ENCODE measurements at regions not wholly inside any gene's neighbourhood (a gene's known extent, or its start where the extent isn't known, plus 50 kb on each side); places are given as distances from the start of the nearest gene placed in this dataset.

DNA sequence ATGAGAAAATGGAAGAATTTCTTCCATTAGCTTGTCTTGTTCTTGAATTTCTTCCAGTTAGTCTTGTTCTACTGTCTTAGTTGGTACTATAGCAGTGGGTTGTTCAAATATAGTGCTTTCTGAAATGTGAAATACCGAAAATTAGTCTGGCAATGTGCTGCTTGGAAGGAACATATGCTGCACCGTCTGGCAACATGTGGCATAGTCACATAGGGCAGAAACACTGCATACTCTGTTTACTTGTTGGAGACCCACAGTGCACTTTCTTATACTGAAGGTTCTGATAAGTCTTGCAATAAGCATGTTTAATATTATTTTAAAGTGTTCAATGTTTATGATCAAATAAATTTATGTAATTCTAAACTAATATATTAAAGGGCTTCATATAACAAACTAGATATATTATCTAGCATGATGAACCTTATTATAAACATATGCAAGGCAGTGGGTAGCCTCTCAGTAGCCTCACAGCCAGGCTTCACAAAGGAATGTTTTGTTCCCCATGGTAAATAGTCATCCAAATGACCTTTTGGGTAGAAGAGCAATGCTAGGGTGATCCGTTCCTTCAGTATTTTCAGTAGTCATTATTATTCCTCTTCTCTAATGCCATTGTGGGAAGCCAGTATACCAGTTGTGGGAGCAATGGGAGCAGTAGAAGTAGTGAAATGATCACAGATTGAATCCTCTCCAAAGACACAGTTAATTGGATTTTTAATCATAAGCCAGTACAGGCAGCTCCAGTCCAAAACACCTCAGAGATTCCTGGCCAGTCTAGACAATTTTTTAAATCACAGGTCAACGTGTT, 1106.7 kb downstream of the DTWD2 start:
- DNase-seq: no peak

DNA sequence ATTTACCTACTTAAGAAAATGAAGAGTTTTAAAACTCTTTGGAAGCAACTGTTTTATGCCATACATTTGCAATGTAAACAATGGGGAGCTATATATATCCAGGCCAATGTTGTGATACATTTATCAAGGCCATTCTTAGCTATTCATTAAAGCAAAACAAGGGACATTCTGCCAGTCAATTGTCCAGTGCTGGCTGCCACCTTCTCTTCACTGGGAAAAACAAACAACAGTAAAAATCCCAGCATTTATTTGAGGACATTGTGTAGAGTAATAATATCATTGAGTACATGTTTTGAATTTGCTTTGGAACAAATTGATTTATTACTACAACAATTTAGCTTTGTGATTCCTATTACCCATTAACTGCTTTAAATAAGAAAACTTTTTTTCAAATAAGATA, 1107.4 kb downstream of the DTWD2 start:
- no peak for DNase-seq

DNA sequence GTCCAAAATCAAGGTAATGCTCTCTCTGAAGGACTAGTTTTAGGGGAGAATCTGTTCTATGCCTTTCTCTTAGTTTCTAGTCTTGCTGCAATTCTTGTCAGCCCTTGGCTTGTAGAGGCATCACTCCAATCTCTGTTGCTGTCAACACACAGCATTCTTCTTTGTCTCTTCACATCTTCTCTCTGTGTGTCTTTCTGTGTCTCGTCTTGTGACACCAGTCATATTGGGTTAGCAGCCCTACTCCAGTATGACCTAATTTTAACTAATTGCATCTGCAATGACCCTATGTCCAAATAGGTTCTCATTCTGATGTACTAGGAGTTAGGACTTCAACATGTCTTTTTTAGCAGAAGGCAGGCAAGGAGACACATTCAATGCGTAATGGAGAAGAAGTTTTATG, 1110.6 kb downstream of the DTWD2 start:
- DNase-seq: no peak

DNA sequence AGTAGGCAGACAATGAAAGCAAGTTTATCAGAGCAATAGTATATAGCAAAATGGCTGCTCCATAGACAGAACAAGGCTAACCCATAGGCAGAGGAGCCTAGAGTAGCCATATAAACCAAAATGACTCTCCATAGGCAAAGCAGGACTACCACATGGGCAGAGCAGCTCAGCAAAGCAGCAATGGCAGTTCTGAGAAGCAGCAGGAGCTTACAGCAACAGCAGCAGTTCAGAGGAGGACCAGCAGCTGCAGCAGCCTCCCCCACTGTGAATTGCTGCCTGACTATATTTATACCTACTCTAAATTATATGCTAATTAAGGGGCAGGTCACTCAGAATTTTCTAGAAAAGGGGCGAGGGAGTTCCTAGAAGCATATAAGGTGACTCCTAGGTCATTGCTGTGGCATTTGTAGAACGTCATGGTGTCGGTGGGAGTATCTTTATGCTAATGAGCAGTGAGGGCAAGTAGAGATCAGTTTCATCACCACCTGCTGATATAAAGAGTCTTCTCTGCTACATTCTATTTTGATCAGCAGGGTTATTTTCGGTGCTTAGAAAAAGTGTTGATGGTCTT, 1115.5 kb downstream of the DTWD2 start:
- DNase-seq: no peak

DNA sequence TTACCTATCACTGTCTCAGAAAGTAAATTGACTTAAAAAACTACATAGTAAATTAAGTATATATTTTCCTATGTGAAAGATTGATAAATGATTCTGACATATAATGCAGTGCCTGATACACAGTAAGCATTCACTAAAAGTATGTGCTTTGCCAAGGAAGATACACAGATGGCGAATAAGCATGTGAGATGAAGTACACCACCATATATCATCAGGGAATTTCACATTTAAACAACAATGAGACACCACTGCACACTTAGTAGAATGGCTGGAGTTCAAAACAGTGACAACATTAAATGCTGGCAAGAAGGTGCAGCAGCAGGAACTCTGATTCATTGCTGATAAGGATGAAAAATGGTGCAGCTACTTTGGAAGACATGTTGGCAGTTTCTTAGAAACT, 1118.8 kb downstream of the DTWD2 start:
- DNase-seq: no peak

DNA sequence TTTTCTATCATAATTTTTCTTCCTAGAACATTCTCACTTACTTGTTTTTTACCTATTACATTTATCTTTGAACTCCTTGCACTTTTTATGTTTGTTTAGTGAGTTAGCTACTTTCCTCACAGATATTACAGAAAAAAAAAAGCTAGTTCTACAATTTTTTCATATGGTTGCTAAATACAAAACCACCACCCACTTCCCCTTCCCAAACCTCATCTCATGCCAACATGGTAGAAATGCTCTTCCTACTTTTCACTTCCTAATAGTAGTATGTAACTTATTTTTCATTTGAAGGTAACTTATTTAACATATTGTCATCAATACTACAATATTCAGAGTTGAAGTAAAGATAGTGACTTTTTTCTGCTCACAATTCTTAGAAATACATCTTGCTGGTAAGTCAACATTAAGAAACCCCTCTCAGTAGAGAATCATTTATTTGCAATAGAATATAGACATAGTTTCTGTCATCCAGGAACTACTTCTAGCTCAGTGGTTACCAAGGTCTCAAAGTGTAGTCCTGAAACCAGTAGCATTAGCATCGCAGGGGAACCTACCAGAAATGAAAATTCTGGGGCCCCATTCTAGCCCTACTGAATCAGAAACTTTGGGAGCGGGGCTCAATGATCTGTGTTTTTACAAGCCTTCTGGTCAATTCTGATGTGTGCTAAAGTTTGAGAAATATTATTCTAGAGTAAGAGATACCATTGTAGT, 1124.6 kb downstream of the DTWD2 start:
- DNase-seq: no peak

DNA sequence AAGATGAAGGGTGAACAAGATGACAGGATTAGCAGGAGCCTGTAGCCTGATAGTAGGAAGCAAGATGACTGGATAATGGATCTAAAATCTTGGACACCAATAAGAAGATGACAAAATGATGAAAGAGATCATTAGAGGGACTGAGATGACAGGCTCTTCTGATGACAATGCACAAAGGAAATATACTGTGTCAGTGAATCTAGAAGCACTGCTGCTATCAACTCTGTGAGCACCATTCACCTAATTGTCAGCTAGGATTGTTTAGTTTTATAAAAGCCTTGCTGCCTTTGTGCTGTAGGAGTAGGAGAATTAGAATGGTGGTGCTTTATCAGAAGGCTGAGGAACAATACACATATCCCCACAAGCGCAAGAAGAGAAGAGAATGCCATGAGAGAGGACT, 1127.8 kb downstream of the DTWD2 start:
- DNase-seq: no peak

DNA sequence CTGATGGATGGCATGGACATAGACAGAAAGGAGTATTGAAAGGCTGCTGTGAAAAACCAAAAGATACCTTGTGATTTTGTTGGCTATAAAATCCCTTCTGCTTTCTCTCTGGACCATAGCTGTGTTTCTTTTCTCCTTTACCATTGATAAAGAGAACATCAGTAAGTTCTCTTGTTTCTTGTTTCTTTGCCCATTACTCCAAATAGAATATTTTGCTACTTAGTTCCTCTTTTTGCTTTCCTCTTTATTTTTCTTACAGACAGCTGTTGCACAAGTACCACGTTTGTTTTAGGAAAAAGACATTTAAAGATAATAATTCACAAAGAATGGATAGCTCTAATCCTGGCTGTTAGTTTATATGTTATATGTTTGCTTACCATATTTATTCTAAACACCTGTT, 1129.2 kb downstream of the DTWD2 start:
- DNase-seq: no peak

DNA sequence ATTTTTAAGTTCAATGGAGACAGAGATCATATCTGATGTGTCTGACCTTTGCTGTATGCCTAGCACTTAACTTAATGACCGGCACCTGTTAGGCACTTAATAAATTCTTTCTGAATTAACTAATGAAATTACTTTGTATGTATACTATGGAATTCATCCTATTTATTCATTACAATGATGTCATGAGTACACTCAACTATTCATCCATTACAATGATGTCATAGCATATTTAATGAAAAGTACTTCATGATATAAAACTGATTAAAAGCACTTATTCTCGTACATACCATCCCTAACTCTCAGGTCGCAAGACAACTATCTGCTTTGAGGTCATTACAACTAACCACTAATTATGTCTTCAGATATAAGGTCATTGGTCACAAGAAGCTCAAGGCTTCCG, 1131.6 kb downstream of the DTWD2 start:
- no peak for DNase-seq

DNA sequence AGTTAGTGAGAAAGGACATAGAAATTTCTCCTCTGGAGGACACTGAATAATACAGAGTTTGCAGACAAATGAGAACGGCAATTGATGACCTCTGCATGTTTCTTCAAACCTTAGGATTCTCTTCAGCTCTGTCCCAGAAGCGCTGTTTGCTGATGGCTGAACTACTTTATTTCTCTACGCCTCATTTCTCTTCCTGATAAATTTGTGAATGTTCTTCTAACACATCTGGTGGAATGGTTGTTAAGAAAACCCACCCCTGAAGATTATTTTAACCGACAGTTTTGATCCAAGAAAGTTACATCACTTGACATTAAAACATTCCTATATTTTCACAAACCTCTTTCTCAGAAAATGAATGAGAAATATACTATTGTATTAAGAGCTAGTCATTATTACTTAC, 1150.6 kb downstream of the DTWD2 start:
- DNase-seq: no peak

DNA sequence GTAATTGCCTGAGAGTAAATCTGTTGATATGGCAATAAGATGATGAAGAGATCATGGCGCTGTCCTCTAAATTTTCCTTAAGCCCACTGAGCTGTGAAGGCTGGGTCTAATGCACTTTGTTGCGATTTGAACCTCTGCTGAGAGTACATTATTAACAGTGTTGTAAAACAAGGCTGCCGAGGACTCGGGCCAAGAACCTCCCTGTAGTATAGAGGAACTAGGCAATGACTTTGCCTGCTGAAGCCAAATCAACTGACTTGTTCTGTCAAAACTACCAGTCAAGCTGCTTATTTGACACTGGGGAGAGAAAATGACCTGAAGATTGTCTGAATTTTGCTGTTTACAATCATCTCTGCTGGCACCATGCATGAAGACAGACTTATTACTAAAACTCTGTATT, 1154.7 kb downstream of the DTWD2 start:
- no peak for DNase-seq

DNA sequence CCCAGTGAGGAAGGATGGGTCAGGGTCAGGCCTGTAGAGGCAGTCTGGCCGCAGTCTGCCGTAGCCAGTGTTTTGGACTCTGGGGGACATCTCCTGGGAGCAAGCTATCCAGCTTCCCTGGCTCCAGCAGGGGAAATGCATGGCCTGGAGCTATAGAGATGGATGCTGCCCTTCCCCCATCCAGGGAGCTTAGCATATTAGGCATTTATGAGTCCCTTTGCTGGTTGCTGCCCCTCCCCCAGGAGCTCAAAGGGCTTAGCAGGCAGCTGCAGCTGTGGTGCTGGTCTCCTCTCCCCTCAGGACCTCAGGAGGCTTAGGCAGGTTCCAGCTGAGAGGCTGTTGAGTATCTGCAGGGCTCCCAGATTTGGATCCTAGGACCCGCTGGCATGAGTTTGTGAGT, 1158.7 kb downstream of the DTWD2 start:
- no peak for DNase-seq

DNA sequence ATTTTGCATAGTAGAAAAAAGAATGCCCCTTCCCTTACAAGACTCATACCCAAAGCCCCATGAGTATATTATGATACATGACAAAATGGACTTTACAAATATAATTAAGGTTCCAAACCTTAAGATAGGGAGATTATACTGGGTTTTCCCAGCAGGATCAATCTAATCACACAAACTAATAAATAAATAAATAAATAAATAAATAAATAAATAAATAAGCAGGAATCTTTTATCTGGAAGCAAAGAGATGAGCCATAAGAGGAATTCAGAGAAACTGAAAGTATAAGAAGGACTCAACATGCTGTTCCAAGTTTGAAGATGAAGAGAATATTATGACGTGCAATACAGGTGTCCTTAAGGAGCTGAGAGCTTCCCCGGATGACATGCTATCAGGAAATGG, 1174.5 kb downstream of the DTWD2 start:
- DNase-seq: no peak

DNA sequence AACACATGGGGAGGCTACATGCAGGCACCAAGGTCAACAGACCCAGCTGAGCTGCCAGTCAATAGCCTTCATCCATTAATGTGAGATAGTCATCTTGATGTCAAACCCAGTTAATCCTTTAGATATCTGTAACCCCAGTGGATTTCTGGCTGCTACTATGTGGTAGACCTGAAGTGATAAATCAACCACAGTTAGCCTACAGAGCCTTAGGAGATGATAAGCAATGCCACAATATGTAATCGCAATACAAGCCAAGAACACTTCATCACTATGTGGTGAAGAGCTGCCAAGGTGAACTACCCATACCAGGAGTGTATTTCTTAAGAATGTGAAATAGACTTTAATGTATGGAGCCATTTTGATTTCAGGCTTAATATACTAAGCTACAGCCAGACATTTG, 1175.5 kb downstream of the DTWD2 start:
- DNase-seq: no peak

DNA sequence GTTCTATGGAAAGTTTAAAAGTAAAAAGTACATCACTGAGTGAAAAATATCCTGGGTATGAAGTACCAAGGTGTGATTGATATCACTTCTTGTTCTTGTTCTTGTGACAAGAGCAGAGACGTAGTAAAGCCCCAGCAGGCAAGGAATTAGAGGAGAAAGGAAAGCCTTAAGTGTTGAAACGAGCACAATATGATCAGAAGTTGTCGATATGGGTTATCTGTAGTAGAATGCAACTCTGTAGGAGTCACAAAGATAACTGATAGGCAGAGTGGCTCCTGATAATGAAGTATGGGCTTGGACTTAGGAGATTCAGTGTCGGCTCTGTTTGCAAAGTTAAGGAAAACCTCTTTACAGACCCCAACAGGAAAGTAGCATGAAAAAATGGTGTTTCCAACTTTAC, 1179.1 kb downstream of the DTWD2 start:
- no peak for DNase-seq

DNA sequence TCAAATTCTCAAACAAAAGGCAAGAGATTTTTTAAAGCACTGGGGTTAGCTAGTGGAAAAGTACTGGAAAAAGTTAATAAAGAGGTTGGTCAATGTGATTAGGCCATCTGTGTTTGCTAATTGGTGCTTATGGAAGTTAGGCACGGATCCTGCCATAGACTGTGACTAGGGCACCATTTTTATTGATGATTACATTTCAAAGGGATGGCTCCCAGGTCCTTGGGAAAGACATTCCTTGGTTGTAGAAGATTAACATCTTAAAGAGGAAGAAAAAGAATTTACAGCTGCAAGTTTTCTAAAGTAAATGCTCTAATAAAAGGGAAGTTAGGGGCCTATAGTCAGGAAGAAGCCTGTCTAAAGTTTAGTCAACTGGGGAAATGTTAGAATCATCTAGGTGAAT, 1183.3 kb downstream of the DTWD2 start:
- DNase-seq: no peak

DNA sequence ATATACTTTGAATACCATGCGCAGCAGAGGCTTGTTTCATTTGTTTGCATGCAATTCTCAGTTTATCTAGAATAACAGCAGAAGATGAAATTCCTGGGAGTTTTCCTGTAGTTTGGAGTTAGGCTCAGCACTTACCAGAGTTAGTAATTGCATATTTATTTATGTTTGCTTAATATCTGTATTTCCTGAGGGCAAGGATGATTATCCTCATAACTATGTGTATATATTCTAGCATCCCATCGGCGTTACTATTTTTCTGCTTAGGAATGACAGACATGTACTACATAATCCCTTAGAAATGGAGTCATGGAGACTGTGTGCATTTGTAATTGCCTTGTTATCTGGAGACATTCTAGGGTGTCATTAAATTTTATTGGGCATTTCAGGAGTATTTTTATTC, 1184.8 kb downstream of the DTWD2 start:
- no peak for DNase-seq

DNA sequence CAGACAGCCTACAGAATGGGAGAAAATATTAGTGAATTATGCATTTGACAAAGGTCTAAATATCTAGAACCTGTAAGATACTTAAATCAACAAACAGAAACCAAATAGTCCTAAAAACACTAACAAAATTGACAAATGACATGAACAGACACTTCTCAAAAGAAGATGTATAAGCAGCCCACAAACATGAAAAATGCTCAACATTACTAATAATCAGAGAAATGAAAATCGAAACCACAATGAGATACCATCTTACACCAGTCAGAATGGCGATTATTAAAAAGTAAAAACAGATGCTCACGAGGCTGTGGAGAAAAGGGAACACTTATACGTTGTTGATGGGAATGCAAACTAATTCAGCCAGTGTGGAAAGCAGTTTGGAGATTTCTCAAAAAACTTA, 1186.8 kb downstream of the DTWD2 start:
- DNase-seq: no peak

DNA sequence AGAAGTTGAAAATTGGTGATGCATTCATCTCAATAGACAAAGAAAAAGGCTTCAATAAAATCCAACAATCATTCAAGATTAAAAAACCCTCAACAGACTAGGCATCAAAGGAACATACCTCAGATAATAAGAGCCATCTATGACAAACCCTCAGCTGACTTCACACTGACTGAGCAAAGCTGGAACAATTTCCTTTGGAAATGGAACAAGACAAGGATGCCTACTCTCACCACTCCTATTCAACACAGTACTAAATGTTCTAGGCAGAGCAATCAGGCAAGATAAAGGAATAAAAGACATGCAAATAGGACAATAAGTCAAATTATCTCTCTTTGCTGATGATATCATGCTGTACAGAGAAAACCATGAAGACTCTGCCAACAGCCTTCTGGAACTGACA, 1188.1 kb downstream of the DTWD2 start:
- no peak for DNase-seq

DNA sequence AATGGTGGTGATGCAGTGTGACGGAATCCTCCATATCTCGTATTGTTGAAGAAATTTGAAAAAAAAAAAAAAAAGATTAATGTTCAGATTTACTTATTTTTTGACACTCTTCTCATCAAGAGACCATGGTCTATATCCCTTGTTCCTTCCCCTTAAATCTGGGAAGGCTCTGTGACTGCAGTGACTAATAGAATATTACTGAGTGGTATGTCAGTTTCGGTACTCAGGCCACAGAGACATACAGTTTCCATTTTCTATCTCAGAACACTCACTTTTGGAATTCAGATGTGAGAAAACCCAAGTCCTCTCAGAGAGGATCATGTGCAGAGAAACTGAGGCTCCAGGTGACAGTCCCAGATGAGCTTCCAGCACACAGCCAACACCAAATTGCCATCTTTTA, 1193.5 kb downstream of the DTWD2 start:
- no peak for DNase-seq

DNA sequence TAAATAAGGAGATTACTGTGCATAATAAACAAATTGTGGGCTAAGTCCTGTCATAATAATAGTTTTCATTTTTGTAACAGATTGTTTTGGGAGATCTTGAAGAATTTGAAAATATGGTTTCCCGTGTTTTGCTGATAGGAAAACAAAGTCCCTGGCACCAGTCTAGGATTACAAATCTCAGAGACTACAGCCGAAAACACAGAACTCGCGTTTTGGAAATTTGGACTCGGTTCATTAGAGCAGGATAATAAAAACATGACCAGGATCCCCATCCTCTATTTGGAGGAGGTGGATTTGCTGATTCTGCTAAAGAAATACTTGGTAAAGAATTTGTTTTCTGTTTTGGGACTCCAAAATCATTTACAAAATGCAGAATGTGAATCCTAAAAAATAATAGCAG, 1194.4 kb downstream of the DTWD2 start:
- no peak for DNase-seq

DNA sequence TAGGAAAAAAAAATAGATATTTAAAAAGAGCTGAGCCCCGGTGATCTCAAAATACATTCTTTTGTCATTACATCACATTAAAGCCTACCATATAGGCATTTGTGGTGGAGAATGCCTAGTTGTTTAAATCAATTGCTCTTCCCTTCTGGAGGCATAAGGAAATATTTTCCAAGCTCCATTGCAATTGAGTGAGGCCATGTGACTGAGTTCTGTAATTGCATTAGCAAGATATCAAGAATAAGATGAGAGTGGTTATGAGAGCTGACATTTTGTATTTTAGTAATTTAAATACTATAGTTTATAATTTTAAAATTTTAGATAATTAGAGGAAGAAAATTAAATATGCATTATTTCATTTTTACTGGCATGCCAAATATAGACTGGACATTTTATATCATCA, 1195.9 kb downstream of the DTWD2 start:
- no peak for DNase-seq

DNA sequence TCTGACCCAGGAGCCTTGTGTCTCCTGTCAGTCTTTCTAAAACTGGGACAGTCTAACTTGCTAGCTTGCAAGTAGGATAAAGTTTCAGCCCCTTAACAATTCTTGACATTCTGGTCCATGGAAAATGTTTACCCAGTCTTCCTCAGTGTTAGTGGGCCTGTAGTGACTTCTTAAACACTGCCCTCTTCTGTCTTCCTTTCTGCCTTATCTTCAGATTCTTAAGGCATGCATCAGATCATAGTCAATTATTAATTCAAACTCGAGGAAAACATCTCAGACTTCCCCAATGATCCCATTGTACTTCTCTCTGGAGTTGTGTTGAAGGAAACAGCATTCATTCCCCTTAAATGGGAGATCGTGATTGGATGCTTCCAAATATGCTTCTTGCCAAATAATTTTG, 1199.8 kb downstream of the DTWD2 start:
- DNase-seq: no peak

DNA sequence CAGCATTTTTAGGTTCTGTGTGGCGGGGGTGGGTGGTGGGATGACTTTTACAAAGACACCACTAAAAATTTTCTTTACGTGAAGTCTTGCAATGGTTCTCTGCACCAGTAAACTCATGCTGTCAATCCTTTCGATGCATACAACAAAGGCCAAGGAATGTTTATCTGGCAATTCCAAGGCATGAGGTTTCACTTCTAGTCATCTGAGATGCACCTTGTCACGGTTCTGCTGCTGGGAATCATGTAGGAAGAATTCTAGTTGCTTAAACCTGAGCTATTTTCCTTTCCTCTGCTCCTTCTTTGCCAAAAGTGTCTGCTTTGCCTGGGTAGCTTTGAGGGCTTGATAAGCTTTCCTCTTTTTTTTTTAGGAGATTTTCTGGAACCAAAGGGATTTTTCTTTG, 1204.5 kb upstream of the SEMA6A start:
- DNase-seq: no peak
